Kidney epithelial cell (primary cell): ENCODE measurements at regions not wholly inside any gene's neighbourhood (a gene's known extent, or its start where the extent isn't known, plus 50 kb on each side); places are given as distances from the start of the nearest gene placed in this dataset.

Source experiments
- DNase-seq: peaks from one replicate; pipeline ENCODE4 v3.0.0-alpha.2; 2010; ENCODE audit warnings: low read depth
- H3K27me3 ChIP-seq: 2 replicates; pipeline ENCODE4 v1.6.0; 2011; ENCODE audit warnings: low read length; ENCODE audit not compliant: control insufficient read depth, insufficient read depth
- H3K36me3 ChIP-seq: 2 replicates; pipeline ENCODE4 v1.5.1; 2011; ENCODE audit warnings: low read length; ENCODE audit not compliant: control insufficient read depth, insufficient read depth
- H3K4me3 ChIP-seq: 2 replicates; pipeline ENCODE4 v1.5.1; 2011; ENCODE audit warnings: low read depth, mild to moderate bottlenecking, control low read depth, low read length
- CTCF ChIP-seq: IDR thresholded peaks from 2 replicates; pipeline ENCODE4 v1.5.1; 2011; ENCODE audit warnings: mild to moderate bottlenecking, moderate library complexity, low read length, control low read depth, inconsistent platforms; ENCODE audit not compliant: insufficient read depth, poor library complexity, severe bottlenecking

- no peaks in the 10 kb centered on the region for H3K27me3 ChIP-seq
- DNase-seq: no peak
- no peak overlapping the region for H3K4me3 ChIP-seq
- no peak for TF ChIP-seq CTCF
- no peaks in the 10 kb centered on the region for H3K36me3 ChIP-seq
Measured at GRCh38 chr1:191546803-191547202, 611.5 kb upstream of the RGS18 start.

GRCh38 chr1:191551019-191551418, 607.2 kb upstream of the RGS18 start:
- no peak overlapping the region for H3K4me3 ChIP-seq
- no peaks in the 10 kb centered on the region for H3K27me3 ChIP-seq
- no peak for DNase-seq
- no peak for TF ChIP-seq CTCF
- no peaks in the 10 kb centered on the region for H3K36me3 ChIP-seq

- no peak for DNase-seq
- no peak for TF ChIP-seq CTCF
Measured at GRCh38 chr1:191558379-191558778, 599.9 kb upstream of the RGS18 start.

GRCh38 chr1:191561276-191561675, 597.0 kb upstream of the RGS18 start:
- H3K36me3 ChIP-seq: no peaks in the 10 kb centered on the region
- no peak for DNase-seq
- no peak overlapping the region for H3K4me3 ChIP-seq
- H3K27me3 ChIP-seq: no peaks in the 10 kb centered on the region
- no peak for TF ChIP-seq CTCF

More at GRCh38 chr1:191558379-191558778, 599.9 kb upstream of the RGS18 start:
- no peaks in the 10 kb centered on the region for H3K36me3 ChIP-seq
- no peak overlapping the region for H3K4me3 ChIP-seq
- no peaks in the 10 kb centered on the region for H3K27me3 ChIP-seq

- Histone ChIP-seq H3K36me3 (no peaks in the 10 kb centered on the region), H3K4me3 (no peak overlapping the region), H3K27me3 (no peaks in the 10 kb centered on the region)
- DNase-seq: no peak
- no peak for TF ChIP-seq CTCF
Measured at GRCh38 chr1:191564275-191564674, 594.0 kb upstream of the RGS18 start.

- Histone ChIP-seq H3K36me3 (no peaks in the 10 kb centered on the region), H3K27me3 (no peaks in the 10 kb centered on the region), H3K4me3 (no peak overlapping the region)
- no peak for TF ChIP-seq CTCF
- no peak for DNase-seq
Measured at GRCh38 chr1:191572479-191572878, 585.8 kb upstream of the RGS18 start.
